GM21619 (cell line): ENCODE measurements at regions not wholly inside any gene's neighbourhood (a gene's known extent, or its start where the extent isn't known, plus 50 kb on each side); places are given as distances from the start of the nearest gene placed in this dataset.

ENCODE experiments used
- ATAC-seq: cut with Tn5 transposase; IDR thresholded peaks from one replicate; pipeline ENCODE4 v1.9.1; 2021; ENCODE audit not compliant: unreplicated experiment

- no peak for ATAC-seq
These were observed 695.9 kb downstream of the EPHA4 start for GRCh38 chr2:220876080-220876824.

DNA sequence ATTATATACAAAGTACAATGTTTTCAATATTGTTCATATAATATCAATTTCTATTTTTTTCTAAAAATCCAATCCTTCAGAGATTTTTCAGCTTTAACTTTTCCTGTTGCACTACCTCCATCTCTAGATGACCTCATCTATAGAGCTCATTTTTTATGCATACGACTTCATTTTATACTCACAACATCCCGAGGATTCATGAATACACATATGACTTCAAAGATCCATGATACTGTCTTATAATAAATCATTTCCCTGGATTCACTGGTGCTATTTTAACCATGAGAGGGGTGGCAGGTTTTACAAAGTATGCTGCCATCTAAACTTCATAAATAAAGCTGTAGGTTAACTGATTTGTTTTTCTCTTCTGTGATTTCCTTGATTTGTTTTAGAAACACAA is 694.6 kb downstream of the EPHA4 start:
- no peak for ATAC-seq

DNA sequence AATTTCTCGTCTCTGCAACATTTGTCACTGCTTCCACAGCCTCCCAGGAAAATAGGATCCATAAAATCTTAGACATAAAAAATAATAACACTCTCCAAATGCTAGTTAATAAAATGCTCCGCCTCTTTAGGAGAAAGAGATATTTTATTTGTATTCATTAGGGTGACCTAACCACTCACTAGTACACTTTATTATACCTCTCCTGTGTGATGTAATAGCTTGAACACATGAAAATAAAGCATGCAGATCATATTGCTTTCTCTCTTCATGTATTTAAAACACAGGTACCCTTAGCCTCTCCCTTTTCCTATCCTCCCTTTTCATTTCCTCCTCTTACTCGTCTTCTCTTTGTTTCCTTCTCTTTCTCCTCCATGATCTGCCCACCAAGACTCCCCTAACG is 694.2 kb downstream of the EPHA4 start:
- no peak for ATAC-seq

GRCh38 chr2:220880623-220881596 is 691.2 kb downstream of the EPHA4 start:
- no peak for ATAC-seq

DNA sequence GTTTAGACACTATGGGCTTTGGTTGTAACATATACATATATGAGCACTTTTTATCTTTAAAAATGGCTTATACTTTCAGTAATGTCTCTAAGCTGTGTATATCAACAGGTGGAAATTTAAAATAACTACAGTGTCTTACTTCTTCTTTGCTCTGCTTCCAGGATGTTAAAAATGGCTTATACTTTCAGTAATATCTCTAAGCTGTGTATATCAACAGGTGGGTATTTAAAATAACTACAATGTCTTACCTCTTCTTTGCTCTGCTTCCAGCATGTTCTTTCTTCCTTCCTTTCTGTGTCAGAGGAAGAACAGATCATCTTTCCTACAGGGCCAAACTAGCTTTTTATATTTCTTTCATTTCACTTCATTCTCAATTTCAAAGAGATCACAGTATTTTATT is 689.6 kb downstream of the EPHA4 start:
- no peak for ATAC-seq

DNA sequence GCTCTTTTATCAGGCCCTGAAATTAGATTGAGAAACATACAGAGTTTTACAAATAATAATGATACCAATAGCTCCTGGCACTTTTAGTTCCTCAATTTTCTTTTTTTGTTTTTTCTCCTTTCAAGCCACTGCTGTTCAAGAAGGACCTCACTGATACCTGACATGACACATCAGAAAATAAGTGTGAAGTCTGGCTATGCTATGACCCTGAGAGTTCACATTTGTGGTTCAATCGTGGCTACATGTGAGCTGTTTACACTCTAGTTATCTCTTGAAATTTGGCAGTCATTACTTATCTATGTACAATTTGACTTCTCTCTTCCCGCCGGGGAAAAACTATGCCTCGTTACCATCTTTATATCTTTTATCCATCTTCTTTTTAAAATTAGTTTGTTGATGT is 686.5 kb downstream of the EPHA4 start:
- ATAC-seq, result no peak

DNA sequence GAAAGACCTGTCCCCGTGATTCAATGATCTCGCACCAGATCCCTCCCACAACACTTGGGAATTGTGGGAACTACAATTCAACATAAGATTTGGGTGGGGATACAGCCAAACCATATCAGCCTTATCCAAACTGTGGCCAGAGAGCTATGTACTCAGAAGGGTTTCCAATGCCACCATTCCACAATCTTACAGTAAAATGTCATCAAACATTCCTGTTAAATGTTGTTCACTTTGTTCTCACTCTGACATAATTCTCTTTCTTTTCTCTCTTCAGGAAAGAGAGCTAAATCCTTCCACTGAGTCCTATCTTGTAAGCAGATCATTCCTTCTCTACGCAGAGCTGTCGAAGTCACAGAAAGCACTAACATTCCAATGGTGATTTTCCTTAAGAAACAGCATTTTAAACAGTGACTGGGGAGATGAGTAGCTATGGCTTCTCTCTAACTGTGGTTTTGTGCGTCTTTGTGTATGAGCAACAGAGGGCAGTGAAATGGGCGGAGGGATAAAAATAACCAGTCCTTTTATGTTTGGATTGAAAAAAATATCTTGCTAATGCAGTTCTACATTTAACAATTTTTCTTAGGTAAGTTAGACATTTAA is 684.7 kb downstream of the EPHA4 start:
- ATAC-seq, result no peak

- ATAC-seq, result no peak
These were observed 684.2 kb downstream of the EPHA4 start for GRCh38 chr2:220887876-220888275.

DNA sequence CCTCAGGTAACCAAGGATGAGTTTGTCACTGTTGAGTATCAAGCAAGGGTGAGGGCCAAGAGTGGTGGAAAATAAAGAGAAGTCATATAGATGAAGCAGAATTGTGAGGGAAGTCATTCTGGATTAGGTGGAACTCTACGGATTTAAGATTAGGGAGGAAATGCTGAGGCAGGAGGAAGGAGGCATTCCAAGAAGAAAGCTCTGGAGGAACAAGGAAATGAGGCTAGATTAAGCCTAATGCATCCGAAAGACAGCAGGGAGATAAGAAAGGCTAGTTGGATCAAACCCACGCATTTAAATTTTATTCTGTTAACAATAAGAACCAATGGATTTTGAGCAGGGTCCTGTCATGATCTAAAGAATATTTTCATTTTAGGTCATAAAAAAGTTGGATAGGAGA is 681.2 kb downstream of the EPHA4 start:
- ATAC-seq, result no peak

DNA sequence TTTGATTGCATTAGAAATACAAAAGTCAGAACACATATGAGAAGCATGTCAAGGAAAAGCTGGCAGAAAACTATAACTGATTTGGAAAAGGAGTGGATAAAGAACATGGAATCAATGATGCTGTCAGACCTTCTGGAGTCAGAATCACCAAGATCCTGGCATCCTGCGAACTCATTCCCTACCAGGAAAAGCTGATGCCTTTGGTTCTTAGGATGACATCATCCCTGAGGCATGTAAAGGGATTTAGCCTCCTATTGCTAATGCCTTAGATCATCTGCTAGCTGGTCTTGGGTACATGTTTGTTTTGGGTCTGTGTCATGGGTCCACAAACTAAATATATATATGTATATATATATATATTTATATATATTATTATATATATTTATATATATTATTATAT is 680.7 kb downstream of the EPHA4 start:
- no peak for ATAC-seq

DNA sequence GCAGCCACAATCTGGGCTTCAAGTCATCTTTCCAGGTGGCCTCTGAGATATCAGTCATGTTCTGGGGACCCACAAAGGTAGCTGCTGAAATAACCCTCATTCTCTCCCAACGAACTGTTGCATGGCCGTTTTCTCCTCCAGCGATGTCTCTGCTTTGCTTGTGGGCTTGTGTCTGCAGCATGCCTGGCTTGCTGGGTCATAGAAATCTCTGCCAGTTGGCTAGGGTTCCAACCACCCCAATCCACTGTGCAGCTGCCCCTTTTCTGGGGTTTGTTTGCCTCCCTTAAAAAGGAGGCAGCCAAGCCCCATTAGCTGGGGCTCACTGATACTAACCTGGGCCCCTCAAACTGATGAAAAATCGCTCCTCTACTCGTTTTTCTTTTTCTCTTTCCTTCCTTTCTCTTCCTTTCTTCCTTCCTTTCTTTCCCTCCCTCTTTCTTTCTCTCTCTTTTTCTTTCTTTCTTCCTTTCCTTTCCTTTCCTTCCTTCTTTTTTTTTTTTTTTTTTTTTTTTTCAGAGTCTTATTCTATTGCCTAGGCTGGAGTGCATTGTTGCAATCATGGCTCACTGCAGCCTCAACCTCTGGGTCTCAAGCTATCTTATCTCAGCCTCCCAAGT is 680.0 kb downstream of the EPHA4 start:
- ATAC-seq, result no peak

DNA sequence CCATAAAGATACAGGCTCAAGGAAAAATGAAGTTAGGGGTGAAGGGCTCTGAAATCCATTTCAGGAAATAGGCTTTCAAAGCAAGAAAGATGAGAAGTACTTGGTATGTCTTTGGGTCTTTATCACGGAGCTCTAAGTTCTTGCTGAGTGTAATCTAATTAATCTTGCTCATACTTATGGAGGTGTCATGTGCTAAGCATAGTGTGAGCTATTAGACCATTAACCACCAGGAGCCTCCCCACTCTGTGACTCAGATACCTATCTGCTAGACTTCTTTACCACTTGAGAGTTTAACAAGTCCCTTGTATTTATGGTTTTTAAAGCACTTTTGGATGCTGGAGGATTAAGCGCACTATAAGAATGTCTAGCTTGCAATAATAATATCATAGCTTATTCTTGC is 678.7 kb downstream of the EPHA4 start:
- no peak for ATAC-seq

DNA sequence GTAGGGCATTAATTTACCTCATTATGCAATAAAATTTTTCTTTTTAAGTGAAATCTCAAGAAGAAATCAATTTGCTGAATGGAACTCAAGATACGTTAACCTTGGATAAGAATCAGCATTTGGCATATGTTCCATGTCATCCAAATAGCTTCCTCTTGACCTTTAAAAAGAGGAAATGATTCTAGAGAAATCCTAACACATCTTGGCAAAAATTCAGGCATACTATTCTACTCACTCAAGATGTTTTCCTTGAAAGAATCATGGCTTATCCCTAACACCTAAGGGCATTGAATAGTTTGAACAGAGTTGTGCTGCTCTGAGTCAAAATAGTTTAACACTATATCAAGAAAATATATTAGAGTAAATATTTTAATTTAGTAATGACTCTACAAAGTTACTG is 678.0 kb downstream of the EPHA4 start:
- ATAC-seq, result no peak

GRCh38 chr2:220899492-220899891 is 672.6 kb downstream of the EPHA4 start:
- ATAC-seq, result no peak

DNA sequence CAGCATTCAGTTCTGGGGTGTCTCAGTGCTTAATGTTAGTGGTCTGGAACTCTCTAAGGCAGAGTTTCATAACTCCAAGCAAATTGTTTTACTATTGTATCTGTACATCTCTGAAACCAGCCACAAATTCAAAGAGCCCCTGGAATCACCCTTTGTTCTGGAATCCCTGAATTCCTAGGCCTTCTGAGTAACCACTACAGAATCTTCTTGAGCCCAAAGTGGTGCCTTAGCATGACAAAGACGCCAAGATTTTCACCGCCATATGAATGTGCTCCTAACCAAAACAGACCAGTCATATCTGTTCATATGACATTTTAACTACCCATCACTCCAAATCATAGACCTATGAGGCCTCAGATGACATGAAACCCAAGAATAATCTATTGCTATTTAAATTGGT is 668.1 kb downstream of the EPHA4 start:
- ATAC-seq, result no peak

- ATAC-seq, result no peak
These were observed 658.7 kb downstream of the EPHA4 start for GRCh38 chr2:220913384-220913783.

- no peak for ATAC-seq
These were observed 656.9 kb downstream of the EPHA4 start for GRCh38 chr2:220915092-220915623.

- ATAC-seq, result no peak
These were observed 655.2 kb downstream of the EPHA4 start for GRCh38 chr2:220916931-220917330.

- no peak for ATAC-seq
These were observed 641.6 kb downstream of the EPHA4 start for GRCh38 chr2:220930271-220931076.

DNA sequence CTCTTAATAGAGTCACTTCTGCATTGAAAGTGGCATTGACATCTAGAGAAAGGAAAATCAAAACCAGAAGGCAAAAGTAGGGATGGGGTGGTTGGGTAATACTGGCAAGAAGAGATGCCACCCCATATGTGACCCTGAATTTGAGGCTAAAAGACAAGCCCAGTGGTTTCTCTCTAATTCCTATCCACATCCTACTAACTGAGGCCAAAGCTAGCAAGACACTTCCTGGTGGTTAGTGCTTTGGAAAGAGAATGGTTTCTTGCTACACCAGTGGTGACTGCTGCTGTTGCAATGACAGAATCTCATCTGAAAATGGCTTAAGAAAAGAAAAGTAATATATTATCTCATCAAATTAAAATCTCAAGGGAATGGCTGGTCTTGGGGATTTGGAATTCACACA is 640.6 kb downstream of the EPHA4 start:
- ATAC-seq, result no peak
